ENCODE measurements at regions not wholly inside any gene's neighbourhood (a gene's known extent, or its start where the extent isn't known, plus 50 kb on each side); places are given as distances from the start of the nearest gene placed in this dataset.

DNA sequence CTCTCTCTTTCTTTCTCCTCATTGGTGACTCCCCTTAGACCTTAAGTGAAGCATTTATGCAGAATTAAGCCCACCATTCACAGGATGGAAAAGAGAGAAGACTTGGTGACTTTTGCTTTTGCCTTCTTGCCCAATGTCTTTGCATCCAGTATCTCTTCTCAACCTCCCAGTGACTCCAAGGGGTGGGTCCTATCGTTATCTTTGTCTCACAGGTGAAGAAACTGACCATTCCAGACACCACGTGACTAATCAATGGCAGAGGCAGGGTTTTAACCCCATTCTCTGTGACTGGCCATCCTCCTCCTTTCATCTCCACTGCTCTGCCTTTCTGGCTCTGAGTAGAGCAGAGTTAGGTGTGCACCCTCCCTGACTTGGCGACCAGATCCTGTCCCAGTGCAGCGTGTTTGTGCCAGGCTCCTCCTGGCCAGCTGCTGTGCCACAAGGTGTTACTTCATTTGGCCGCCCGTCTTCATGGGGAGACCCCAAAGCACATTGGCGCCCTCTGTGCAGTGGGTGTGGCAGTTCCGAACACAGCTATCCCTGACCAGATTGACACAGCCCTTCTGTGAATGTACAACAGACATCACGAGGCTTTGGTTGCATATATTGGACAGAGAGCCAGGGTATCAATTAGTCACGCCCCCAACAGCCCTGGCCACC, 501.3 kb downstream of the CD83 start:
- Mint-ChIP-seq H3K27ac (ENCODE audit: unreplicated experiment) (no peak overlapping the region), H3K36me3 (ENCODE audit: insufficient read depth, unreplicated experiment) (no peaks in the 10 kb centered on the region), H3K9me3 (ENCODE audit: unreplicated experiment) (no peaks in the 10 kb centered on the region), H3K27me3 (ENCODE audit: insufficient read depth, unreplicated experiment) (no peaks in the 10 kb centered on the region), H3K4me1 (ENCODE audit: low read depth, unreplicated experiment) (peaks cover 12% of the 10 kb centered on the region), H3K4me3 (ENCODE audit: unreplicated experiment) (no peak overlapping the region)
- BruUV-seq (replicated peaks): no TSS peak
- ChIA-PET CTCF (no interaction called here), POLR2A (no interaction called here)
- Histone ChIP-seq H3K36me3 (ENCODE audit: control insufficient read depth, insufficient read depth, low read length) (no peaks in the 10 kb centered on the region), H3K9me3 (peaks cover 3% of the 10 kb centered on the region; the same call in 1 of the 2 replicates), H3K4me1 (peaks cover 17% of the 10 kb centered on the region; the same call in 1 of the 2 replicates), H3K4me3 (ENCODE audit: low read depth, low read length) (no peak overlapping the region), H3K27me3 (replicated peaks; ENCODE audit: control insufficient read depth, insufficient read depth, low read length) (no peaks in the 10 kb centered on the region)
- no peak for DNase-seq
- TF ChIP-seq, protein P1, sequence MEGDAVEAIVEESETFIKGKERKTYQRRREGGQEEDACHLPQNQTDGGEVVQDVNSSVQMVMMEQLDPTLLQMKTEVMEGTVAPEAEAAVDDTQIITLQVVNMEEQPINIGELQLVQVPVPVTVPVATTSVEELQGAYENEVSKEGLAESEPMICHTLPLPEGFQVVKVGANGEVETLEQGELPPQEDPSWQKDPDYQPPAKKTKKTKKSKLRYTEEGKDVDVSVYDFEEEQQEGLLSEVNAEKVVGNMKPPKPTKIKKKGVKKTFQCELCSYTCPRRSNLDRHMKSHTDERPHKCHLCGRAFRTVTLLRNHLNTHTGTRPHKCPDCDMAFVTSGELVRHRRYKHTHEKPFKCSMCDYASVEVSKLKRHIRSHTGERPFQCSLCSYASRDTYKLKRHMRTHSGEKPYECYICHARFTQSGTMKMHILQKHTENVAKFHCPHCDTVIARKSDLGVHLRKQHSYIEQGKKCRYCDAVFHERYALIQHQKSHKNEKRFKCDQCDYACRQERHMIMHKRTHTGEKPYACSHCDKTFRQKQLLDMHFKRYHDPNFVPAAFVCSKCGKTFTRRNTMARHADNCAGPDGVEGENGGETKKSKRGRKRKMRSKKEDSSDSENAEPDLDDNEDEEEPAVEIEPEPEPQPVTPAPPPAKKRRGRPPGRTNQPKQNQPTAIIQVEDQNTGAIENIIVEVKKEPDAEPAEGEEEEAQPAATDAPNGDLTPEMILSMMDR (IDR thresholded peaks at IDR 0.05; ENCODE audit: insufficient read depth in 1 of 2, low read depth in 1 of 2, low read length in 1 of 2, severe bottlenecking in 1 of 2, unreplicated experiment in 1 of 2): no peak
- intact Hi-C loops (cut with micrococcal nuclease; ENCODE audit: unreplicated experiment): no loop called here

DNA sequence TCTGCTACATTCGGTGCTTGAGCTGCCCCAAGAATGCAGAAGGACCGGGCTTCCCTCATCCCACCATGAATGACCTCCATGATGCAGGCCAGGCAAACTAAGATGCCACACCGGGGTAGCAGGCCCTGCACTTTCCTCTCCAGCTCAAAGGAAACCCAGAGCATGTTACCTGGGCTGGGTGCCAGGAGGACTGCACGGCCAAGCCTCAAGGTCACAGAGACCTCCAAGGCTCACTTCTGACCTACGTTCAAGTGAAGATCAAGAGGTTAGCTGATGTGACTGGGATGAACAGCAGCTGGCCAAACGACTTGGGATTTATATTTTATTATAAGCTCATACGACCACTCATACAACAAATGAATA, 501.8 kb downstream of the CD83 start:
- BruUV-seq (replicated peaks): no TSS peak
- TF ChIP-seq, protein P1 (IDR thresholded peaks at IDR 0.05; ENCODE audit: insufficient read depth in 1 of 2, low read depth in 1 of 2, low read length in 1 of 2, severe bottlenecking in 1 of 2, unreplicated experiment in 1 of 2): no peak
- no peaks in the 10 kb centered on the region for H3K36me3 ChIP-seq (ENCODE audit: control insufficient read depth, insufficient read depth, low read length)
- H3K4me3 ChIP-seq (ENCODE audit: low read depth, low read length): no peak overlapping the region
- ChIA-PET POLR2A (no interaction called here), CTCF (no interaction called here)
- Mint-ChIP-seq H3K9me3 (ENCODE audit: unreplicated experiment) (no peaks in the 10 kb centered on the region), H3K27me3 (ENCODE audit: insufficient read depth, unreplicated experiment) (no peaks in the 10 kb centered on the region), H3K4me1 (ENCODE audit: low read depth, unreplicated experiment) (peaks cover 12% of the 10 kb centered on the region), H3K36me3 (ENCODE audit: insufficient read depth, unreplicated experiment) (no peaks in the 10 kb centered on the region), H3K4me3 (ENCODE audit: unreplicated experiment) (no peak overlapping the region), H3K27ac (ENCODE audit: unreplicated experiment) (no peak overlapping the region)
- peaks cover 3% of the 10 kb centered on the region; the same call in 1 of the 2 replicates for H3K9me3 ChIP-seq
- peaks cover 17% of the 10 kb centered on the region; the same call in 1 of the 2 replicates for H3K4me1 ChIP-seq
- intact Hi-C loops (cut with micrococcal nuclease; ENCODE audit: unreplicated experiment): no loop called here
- no peaks in the 10 kb centered on the region for H3K27me3 ChIP-seq (replicated peaks; ENCODE audit: control insufficient read depth, insufficient read depth, low read length)
- no peak for DNase-seq

DNA sequence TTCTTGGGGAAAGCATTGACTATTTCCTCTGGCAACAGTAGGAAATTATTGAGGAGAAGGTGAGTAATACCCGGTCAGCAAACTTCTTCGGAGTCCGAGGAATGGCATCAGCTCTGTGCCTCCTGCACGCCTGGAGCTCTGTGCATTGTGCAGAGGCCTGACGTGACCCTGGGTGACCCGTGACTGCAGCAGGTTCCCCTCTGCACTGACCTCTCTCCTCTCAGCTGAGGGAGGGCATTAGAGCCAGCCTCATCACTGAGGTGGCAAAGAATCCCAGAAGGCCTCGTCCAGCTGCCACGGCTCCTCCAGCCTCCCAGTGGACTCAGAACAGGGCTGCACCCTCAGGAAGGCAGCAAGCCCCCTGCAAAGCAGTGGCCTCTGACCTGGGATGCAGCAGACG, 502.9 kb downstream of the CD83 start:
- Histone ChIP-seq H3K36me3 (ENCODE audit: control insufficient read depth, insufficient read depth, low read length) (no peaks in the 10 kb centered on the region), H3K9me3 (peaks cover 3% of the 10 kb centered on the region; the same call in 1 of the 2 replicates), H3K27me3 (replicated peaks; ENCODE audit: control insufficient read depth, insufficient read depth, low read length) (no peaks in the 10 kb centered on the region), H3K4me3 (ENCODE audit: low read depth, low read length) (no peak overlapping the region), H3K4me1 (peaks cover 17% of the 10 kb centered on the region; the same call in 1 of the 2 replicates)
- Mint-ChIP-seq H3K4me1 (ENCODE audit: low read depth, unreplicated experiment) (peaks cover 12% of the 10 kb centered on the region), H3K27me3 (ENCODE audit: insufficient read depth, unreplicated experiment) (no peaks in the 10 kb centered on the region), H3K36me3 (ENCODE audit: insufficient read depth, unreplicated experiment) (no peaks in the 10 kb centered on the region), H3K27ac (ENCODE audit: unreplicated experiment) (no peak overlapping the region), H3K4me3 (ENCODE audit: unreplicated experiment) (no peak overlapping the region), H3K9me3 (ENCODE audit: unreplicated experiment) (no peaks in the 10 kb centered on the region)
- TF ChIP-seq, protein P1 (IDR thresholded peaks at IDR 0.05; ENCODE audit: insufficient read depth in 1 of 2, low read depth in 1 of 2, low read length in 1 of 2, severe bottlenecking in 1 of 2, unreplicated experiment in 1 of 2): no peak
- CTCF ChIA-PET: no interaction called here
- intact Hi-C loops (cut with micrococcal nuclease; ENCODE audit: unreplicated experiment): no loop called here
- no peak for DNase-seq
- no TSS peak for BruUV-seq (replicated peaks)
- POLR2A ChIA-PET: no interaction called here

Measured in Caco-2 (cell line).